Fibroblast of the conjunctiva (primary cell): ENCODE measurements at regions not wholly inside any gene's neighbourhood (a gene's known extent, or its start where the extent isn't known, plus 50 kb on each side); places are given as distances from the start of the nearest gene placed in this dataset.
A peak's percentile ranks its signal among the peaks of the same experiment; 100 is the strongest.
"Not testable (repeated sequence)": the region's sequence is repeated elsewhere in the genome, so short reads cannot be mapped to it uniquely, and the experiment has no call there.

Experiments
- DNase-seq: peaks from one replicate; pipeline ENCODE4 v3.0.0-alpha.2; 2010; ENCODE audit warnings: low read depth

GRCh38 chrX:109782994-109783700, 50.1 kb upstream of the ACSL4 start:
- DNase-seq, result no peak

- DNase-seq, result no peak
These were observed 50.6 kb upstream of the ACSL4 start for GRCh38 chrX:109783701-109784079.

- DNase-seq, result no peak
These were observed 52.0 kb upstream of the ACSL4 start for GRCh38 chrX:109785053-109785452.

- DNase-seq, result not testable (repeated sequence)
These were observed 57.5 kb upstream of the ACSL4 start for GRCh38 chrX:109790511-109790910.

GRCh38 chrX:109793191-109793590, 60.1 kb upstream of the ACSL4 start:
- DNase-seq, result no peak

- DNase-seq, result no peak
These were observed 62.6 kb upstream of the ACSL4 start for GRCh38 chrX:109795682-109796081.

- DNase-seq, result no peak
These were observed 64.4 kb upstream of the ACSL4 start for GRCh38 chrX:109797311-109797975.

GRCh38 chrX:109812236-109812635, 79.2 kb upstream of the ACSL4 start:
- DNase-seq, result no peak

- no peak for DNase-seq
These were observed 80.2 kb upstream of the ACSL4 start for GRCh38 chrX:109813236-109813635.

- DNase-seq, result no peak
These were observed 85.9 kb upstream of the ACSL4 start for GRCh38 chrX:109818976-109819375.

- DNase-seq, result no peak
These were observed 89.8 kb upstream of the ACSL4 start for GRCh38 chrX:109822861-109823260.

- peak; percentile 53 for DNase-seq
These were observed 94.1 kb upstream of the ACSL4 start for GRCh38 chrX:109826954-109827708.

- no peak for DNase-seq
These were observed 94.7 kb upstream of the ACSL4 start for GRCh38 chrX:109827772-109828171.

- no peak for DNase-seq
These were observed 97.2 kb upstream of the ACSL4 start for GRCh38 chrX:109830157-109830703.

GRCh38 chrX:109830704-109831206, 97.7 kb upstream of the ACSL4 start:
- no peak for DNase-seq

- DNase-seq, result no peak
These were observed 98.4 kb upstream of the ACSL4 start for GRCh38 chrX:109831326-109831985.

- DNase-seq, result no peak
These were observed 106.9 kb upstream of the ACSL4 start for GRCh38 chrX:109839694-109840567.

GRCh38 chrX:109840585-109840984, 107.5 kb upstream of the ACSL4 start:
- peak; percentile 86 for DNase-seq

GRCh38 chrX:109841257-109841656, 108.2 kb upstream of the ACSL4 start:
- DNase-seq, result no peak

- DNase-seq, result no peak
These were observed 109.0 kb upstream of the ACSL4 start for GRCh38 chrX:109841869-109842579.
